EH (cell line): ENCODE measurements at regions not wholly inside any gene's neighbourhood (a gene's known extent, or its start where the extent isn't known, plus 50 kb on each side); places are given as distances from the start of the nearest gene placed in this dataset.
A peak's percentile ranks its signal among the peaks of the same experiment; 100 is the strongest.
"Not testable (repeated sequence)": the region's sequence is repeated elsewhere in the genome, so short reads cannot be mapped to it uniquely, and the experiment has no call there.

Source experiments
- DNase-seq: peaks from one replicate; pipeline ENCODE4 v3.0.0-alpha.2; 2015; ENCODE audit warnings: low read depth

DNA sequence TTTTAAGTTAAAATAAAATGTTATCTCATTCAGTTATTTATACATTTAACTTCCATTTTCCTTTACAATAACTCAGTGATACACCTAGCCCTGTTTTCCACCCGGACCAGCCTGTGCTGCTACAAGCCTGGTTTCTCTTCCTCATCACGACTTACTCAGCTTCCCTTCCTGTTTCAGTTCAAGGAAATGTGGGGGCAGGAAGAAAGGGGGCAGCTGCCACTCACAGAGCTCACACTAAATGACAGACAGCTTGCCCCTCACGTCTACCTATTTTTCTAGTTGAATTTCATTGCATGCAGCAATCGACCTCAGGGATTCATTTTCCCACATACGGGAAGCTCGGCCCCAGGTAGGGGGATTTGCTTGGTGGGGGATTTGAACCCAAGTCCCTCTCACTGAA lies 442.6 kb downstream of the TMEM121 start:
- not testable (repeated sequence) for DNase-seq

DNA sequence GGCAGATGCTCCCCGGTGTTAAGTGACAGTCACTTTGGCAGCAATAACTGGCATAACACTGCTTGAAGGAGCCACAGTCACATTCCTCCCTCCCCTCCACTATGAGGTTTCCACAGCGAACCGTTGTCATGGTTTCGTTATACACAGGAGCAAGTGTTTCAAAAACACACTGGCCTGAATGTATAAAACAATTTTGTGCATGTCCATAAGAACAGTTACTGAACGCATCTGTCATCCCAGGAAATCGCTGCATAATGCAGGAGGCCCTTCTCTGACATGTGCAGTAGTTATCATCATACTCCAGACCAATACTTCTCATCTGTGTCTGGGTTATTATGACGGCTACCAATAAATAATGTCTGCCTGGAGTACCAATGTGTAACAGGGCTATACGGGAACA lies 444.4 kb downstream of the TMEM121 start:
- DNase-seq: not testable (repeated sequence)

DNA sequence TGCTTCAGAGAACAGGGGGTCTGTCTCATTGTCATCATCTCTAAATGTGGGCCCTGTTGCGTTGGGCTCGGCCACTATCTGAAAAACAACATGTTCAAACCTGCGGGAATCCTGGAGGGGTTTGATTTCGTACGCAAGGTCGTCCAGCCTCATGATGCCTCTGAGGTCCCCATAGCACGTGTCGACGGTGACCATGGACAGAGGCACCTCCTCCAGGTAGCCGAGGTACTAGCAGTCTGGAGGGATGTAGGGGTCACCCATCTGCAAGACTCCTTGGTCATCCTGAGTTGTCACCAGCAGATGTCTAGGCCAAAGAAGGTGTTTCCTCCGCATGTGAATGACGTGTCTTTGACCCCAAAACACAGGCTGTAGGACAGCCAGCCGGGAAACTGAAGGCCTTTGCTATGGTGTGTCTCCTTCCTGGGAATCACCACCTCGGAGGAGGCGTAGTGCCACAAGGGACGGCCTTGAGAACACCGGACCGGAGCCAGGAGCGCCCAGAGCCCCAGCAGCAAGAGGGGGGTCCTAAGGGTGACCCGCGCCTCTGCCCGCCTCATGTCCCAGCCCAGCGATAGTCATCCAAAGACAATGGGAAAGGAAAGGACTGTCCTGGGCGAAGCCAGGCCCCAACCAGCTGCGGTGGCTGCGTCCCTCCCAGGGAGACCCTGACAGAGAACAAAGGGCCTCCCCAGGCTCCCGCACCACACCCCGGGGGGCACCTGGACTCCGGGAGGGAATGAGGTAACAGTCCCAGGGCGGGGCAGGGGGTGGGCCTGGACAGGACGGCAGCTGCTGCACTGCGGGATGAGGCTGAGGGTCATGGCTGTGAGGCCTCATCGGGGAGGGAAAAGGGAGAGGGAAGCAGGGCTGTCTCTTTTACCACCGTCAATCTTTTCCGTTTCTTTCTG lies 445.5 kb downstream of the TMEM121 start:
- no peak for DNase-seq

DNA sequence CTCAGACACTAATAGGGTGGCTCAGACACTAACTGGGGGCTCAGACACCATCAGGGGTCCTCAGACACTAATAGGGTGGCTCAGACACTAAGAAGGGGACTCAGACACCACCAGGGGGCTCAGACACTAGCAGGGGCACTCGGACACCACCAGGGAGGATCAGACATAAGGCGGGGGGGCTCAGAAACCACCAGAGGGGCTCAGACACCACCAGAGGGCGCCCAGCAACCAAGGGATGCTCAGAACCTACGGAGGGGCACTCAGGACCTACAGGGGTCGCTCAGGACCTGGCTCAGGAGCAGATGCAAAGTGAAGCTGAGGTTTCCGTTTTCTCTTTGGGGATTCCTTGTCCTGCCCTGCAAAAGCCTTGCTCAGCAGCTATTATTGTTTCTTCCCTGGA lies 448.5 kb downstream of the TMEM121 start:
- DNase-seq: no peak

DNA sequence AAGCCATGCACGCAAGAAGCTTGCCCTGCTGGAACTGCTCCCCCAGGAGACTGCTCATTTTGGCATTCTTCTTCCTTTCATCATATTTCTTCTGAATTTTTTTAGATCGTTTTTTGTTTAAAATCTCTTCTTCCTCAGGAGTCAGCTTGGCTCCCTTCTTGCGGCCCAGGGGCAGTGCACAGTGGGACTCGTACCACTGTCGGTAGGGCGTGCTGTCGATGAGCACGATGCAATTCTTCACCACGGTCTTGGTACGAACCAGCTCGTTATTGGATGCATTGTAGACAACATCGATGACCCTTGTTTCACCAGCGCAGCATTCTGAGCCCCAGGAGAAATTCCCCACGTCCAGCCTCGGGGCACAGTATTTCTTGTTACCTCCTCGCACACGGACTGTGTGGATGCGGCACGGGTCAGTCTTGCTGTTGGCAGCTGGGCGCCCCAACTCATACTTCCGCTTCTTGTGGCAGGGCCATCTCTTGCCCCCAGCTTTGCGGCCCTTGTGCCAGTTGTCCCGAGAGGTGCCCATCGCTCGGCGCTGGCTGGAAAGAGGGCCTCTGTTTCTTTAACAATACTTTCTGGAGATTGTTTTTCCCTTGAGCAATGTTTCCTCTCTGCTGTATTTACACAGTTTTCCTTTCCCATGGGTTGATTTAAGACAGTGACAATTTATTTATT lies 452.4 kb downstream of the TMEM121 start:
- no peak for DNase-seq

DNA sequence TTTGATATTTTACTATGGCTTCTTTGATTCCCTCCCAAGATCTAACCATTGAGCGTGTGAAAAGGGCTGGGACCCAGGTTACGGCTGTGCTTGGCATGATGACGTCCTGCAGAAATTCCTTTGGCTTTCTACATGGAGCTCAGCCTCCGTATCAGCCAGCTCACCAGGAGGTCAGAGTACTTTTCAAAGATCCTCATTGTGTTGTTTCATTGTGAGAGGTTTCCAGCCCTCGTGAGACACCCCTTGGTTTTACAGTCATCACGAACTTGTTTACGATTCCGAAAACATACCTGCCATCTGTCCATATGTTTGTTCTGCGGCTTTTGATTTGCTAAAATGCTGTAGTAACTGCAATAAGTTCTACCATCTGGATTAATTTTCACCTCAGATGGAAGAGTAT lies 453.1 kb downstream of the TMEM121 start:
- DNase-seq: no peak

DNA sequence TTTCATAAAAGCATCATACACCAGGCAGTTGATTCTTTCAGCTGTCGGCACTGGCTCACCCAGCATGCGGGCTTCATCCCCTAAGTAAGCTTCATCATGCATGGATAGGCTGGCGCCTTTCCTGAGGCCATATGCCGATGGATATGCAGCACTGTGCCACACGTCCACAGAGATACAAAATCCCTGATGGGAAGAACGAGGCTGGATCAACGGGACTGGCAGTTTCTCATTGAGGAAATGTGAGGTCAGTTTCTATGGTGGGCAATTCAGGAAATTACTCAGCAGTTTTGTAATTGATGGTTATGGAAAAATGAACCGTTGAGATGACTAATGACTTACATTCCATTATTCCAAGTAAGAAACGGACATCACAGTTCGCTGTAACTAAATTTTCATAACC lies 453.8 kb downstream of the TMEM121 start:
- peak; percentile 1 for DNase-seq

DNA sequence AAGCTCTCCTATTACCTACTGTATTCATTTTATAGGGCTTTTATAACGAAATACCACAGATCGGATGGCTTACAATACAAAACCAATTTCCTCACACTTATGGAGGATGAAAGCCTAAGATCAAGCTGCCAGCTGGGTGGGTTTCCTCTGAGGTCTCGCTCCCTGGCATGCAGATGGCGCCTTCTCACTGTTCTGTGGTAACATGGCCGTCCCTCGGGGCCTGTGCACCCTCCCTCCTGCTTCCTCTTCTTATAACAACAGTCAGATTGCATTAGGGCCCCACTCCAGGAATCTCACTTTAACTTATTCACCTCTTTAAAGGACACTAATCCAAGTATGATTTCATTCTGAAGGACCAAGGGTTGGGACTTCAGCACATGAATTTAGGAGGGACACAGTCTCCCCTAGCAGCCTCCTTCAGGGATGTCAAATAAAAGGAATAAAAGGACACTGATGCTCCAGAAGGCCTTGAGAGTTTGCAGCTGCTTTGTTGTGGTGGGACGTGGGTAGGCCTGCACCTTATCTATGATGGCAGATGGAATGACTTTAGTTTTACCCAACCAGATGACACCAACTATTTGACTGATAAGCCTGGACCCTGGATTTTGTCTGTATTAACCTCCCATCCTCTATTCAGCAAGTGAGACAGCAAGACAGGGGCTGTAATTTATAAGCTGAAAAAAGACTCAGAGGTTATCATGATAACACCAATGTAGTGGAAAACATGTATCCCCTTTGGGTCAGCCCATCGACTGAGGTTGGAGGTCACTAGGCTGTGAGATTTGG lies 455.3 kb downstream of the TMEM121 start:
- not testable (repeated sequence) for DNase-seq

DNA sequence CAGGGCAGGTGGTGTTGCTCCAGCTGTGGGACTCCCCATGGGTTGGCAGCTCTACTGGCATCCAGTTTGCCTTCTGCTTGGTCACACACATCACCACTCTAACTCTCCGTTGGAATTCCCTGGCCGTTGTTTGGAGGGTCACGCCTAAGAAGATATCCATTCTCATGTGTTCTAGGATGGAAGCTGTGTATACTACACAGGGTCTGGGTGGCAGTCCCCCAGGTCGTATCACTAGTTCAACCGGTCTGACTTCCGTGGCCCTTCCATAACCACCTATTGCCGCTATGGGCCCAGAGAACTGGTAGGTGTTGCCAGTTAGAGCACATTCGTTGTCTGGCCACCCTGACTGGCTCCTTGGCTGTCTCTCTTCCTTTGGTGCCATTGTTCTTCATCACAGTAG lies 456.3 kb downstream of the TMEM121 start:
- no peak for DNase-seq

DNA sequence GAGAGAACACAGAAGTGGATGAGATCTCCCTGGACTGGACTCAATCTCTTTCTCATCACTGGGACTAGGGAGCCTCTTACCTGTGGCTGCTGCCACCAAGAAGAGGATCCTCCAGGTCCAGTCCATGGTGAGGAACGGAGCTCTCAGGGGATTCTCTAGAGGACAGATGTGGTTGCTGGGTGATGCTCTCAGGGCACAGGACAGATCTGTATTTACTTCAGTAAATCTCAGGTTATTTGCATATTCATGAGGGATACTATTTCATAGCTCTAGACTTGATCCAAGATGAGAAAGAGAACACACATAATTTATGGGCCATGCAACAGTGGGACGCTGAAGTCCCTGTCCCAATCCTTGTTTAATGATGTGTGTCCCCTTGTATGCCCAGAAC lies 460.5 kb downstream of the TMEM121 start:
- DNase-seq: no peak

DNA sequence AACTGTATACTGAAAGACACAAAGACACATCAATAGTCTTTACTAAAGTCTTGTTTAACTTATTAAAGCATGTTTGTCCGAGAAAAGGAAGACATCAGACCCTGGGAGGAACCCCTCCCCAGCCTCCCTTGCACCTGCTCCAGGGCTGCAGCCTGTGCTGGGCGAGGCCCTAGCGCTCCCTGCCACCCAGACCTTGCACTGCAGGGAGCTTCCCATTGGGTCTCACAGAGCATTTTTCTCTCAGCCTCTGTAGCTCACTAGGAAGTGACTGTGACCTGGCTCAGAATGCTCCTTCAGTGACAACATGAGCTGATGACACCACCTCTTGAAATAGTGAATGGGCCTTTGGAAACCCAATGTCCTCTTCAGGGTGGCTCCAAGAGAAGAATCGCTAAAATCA lies 461.2 kb downstream of the TMEM121 start:
- no peak for DNase-seq

DNA sequence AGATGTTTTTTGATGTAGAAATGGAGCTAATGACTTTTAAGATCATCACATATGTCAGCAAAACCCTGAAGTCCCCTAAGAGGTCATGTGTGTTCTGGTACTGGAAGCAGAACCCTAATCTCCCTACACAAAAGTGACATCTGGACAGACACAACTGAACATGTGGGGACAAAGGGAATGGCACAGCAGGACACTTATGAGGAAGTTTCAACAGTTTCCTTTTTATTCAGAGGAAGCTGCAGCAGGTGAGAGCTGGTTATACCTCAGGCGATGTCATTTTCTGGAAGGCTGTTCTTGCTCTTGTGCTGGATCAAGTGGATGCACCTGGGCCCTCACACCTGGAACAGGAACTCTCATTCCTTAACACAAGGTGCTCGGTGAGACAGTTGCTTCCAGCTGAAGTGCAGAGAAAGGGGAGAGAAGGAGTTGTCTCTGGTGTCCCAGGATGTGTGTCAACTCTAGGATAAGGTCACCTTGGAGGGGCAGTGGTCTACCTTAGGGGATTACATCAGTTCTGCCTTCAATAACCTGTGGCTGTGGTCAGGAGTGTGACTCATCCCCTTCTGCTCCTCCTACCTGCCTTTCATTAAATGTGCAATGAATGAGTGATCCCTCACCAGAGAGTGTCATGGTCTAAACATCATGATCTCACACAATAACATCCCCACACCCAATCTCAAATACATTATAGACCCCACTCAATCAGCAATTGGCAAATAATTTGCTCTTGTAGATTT lies 463.4 kb downstream of the TMEM121 start:
- DNase-seq: no peak

DNA sequence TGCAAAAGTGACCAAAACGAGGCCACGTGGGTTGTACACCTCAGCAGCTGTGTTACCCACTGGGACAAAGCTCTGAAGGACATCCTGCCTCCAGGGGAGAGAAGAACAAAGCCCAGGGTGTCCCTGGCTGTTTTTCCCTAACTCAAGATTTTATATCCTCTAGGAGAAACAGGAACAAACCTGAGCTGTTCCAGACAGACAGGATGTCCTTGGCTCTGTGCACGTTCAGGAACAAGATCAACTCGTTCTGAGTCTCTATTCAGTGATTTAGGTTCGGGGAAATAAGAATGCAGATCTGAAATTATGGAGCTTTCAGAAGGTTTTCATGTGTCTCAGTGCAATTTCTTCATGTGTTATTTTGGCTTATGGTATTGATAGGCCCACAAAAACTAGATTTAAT lies 465.3 kb downstream of the TMEM121 start:
- DNase-seq: not testable (repeated sequence)

DNA sequence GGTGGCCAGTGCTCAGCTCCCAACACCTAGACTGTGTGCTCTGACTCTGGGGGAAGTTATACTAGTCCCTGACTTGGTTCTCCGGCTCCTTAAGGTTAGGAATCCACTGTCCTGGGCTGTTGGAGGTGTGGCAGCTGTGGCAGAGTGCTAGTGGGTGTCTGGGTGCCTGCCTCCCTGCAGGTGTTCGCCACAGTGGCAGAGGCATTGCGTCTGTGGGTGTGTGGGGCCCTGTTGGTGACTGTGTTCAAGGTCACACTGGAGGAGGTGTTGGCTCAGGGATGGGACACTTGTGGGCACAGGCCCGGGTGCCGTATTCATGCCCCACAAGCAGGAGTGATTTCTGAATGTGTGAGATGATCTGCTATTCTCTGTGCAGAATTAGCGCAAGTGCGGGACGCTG lies 467.4 kb downstream of the TMEM121 start:
- no peak for DNase-seq

DNA sequence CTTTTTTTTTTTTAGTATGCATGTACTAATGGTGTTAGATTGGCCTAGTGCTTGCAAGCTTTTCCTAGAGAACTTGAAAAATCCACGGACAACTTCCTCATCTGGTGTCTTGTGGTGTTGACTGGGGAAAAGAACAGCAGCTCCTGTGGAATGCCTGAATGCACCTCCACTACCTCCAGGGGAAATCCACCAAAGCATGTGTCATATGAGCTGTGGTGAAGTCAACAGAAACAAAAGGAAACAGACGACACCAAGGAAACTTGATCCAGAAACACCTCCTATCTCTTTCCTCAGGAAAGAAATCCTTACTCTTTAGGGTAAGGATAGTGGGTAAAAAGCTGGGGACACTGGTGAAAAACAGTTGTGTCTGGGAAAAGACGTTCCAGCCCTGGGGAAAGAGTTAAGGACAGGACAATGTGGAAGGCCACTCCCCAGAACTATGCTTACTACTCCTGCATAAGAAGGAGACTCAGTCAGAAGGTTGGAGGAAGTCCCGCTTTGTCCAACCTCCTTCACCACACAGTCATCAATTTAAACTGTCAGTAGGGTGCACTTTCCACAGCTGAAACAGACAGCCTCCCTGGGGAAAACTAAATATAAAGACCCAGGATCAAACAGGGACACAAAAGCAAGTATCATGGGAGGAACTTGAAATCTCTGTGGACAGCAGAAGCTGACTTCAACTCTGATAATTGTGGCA lies 468.8 kb downstream of the TMEM121 start:
- DNase-seq: not testable (repeated sequence)

DNA sequence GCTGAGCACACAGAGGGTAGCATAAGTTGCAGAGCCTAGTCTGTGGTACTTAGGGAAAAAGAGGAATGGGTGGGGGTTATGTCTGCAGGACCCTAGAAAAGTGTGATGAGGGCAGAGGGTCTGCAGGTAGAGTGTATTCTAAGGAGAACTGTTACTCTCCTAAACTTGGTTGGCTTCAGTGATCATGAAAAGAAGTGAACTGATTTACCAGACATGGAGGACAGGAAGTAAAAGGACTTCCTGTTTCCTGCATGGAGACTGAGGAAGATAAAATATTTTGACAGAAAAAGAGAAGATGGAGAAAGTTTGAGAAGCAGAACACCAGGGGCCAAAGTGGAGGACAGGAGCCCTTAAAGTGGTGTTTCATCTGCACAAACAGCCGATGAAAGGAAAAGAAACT lies 472.2 kb downstream of the TMEM121 start:
- not testable (repeated sequence) for DNase-seq

DNA sequence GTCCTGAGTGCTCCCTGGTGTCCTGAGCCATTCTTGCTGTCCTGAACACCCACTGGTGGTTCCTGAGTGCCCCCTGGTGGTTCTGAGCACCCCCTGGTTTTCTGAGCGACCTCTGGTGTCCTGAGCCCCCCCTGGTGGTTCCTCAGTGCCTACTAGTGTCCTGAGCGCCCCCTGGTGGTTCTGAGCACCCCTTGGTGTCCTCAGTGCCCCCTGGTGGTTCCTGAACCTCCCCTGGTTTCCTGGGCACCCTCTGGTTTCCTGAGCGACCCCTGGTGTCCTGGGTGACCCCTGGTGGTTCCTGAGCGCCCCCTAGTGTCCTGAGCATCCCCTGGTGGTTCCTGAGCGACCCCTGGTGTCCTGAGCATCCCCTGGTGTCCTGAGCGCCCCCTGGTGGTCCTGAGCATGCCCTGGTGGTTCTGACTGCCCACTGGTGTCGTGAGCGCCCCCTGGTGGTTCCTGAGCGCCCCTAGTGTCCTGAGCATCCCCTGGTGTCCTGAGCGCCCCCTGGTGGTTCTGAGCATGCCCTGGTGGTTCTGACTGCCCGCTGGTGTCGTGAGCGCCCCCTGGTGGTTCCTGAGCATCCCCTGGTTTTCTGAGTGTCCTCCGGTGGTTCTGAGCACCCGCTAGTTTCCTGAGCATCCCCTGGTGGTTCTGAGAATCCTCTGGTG lies 473.1 kb downstream of the TMEM121 start:
- DNase-seq: no peak

DNA sequence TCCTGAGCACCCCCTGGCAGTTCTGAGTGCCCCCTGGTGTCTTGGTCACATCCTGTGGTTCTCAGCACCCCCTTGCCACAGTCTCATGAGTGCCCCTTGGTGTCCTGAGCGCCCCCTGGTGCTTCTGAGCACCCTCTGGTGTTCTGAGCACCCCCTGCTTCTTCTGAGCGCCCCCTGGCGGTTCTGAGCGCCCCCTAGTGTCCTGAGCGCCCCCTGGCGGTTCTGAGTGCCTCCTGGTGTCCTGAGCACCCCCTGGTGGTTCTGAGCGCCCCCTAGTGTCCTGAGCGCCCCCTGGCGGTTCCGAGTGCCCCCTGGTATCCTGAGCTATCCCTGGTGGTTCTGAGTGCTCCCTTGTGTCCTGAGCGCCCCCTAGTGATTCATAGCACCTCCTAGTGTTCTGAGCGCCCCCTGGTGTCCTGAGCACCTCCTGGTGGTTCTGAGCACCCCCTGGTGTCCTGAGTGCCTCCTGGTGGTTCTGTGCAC lies 473.7 kb downstream of the TMEM121 start:
- DNase-seq: not testable (repeated sequence)

DNA sequence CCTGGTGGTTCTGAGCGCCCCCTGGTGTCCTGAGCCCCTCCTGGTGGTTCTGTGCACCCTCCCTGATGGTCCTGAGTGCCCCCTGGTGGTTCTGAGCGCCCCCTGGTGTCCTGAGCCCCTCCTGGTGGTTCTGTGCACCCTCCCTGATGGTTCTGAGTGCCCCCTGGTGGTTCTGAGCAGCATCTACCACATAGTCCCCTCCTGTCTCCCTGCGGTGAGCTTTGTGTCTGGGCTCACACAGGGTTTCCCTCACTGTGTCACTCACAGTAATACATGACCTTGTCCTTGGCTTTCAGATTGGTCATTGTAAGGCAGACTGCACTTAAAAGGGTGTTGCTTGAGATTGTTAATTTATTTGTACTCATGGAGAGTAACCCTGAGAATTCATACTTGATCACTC lies 474.9 kb downstream of the TMEM121 start:
- not testable (repeated sequence) for DNase-seq

DNA sequence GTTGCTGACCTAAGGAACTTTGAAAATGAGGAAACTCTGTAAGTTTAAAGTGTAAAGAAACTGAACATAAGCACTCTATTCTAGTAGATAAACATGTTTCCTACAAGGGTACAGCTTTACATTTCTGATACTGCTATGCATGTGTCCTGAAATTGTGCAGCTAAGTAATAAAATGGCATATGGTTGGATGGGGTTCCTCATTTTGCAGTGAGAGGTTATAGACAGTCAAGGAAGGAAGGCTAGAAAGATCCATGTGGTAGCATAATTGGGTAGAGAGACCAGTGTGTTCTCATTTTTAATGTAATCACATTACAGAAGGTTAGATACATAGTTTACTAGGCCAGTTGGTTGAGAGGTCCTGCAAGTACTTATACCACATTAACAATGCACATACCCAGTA lies 477.0 kb downstream of the TMEM121 start:
- no peak for DNase-seq
